Activated T-cell treated with anti-CD3 and anti-CD28 coated beads for 48 hours (primary cell): ENCODE measurements at regions not wholly inside any gene's neighbourhood (a gene's known extent, or its start where the extent isn't known, plus 50 kb on each side); places are given as distances from the start of the nearest gene placed in this dataset.

Experiments
- DNase-seq: peaks from one replicate; pipeline ENCODE4 v3.0.0-alpha.2; 2020; ENCODE audit warnings: low read depth

- no peak for DNase-seq
These were observed 1018.3 kb upstream of the RAG2 start for GRCh38 chr11:37616291-37616690.

GRCh38 chr11:37613031-37613430, 1015.0 kb upstream of the RAG2 start:
- DNase-seq = no peak

- DNase-seq = no peak
These were observed 1014.1 kb upstream of the RAG2 start for GRCh38 chr11:37612146-37612545.

GRCh38 chr11:37605229-37605628, 1007.2 kb upstream of the RAG2 start:
- DNase-seq = no peak

GRCh38 chr11:37598381-37598780, 1000.3 kb upstream of the RAG2 start:
- no peak for DNase-seq

DNA sequence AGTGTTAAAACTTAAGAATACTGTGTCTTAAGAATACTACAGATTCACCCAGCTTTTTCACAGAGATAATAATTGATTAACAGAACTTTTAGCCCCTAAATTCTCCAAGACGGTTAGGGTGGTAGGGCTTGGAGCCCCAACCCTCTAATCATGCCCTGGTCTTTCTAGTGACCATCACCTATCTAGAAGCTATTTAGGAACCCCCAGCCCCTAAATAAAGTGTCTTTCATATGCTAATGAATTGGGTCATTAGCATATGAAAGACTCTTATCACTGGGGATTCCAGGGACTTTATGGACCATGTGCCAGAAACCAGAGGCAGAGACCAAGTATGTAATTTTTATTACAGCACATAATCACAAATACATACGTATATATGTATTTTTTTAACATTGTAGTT, 999.7 kb upstream of the RAG2 start:
- DNase-seq = no peak

- DNase-seq = no peak
These were observed 997.8 kb upstream of the RAG2 start for GRCh38 chr11:37595845-37596244.

DNA sequence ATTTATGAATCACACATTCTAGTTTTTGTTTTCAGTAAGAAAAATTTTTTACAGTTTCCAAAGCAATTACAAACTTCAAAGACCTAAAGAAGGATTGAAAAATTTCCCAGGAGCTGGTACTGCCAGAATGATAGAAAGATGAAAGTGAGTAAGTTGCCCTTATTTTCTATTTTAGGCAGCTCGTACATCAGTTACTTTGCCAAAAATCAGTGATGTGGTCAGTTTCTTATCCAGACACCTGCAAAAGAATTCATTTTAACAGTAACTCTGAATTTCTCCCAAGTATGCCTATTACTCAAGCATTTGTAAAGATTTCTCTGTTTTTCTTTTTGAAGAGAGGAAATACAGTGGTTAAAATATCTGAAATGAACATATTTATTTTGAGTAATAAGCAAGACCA, 976.3 kb upstream of the RAG2 start:
- no peak for DNase-seq

DNA sequence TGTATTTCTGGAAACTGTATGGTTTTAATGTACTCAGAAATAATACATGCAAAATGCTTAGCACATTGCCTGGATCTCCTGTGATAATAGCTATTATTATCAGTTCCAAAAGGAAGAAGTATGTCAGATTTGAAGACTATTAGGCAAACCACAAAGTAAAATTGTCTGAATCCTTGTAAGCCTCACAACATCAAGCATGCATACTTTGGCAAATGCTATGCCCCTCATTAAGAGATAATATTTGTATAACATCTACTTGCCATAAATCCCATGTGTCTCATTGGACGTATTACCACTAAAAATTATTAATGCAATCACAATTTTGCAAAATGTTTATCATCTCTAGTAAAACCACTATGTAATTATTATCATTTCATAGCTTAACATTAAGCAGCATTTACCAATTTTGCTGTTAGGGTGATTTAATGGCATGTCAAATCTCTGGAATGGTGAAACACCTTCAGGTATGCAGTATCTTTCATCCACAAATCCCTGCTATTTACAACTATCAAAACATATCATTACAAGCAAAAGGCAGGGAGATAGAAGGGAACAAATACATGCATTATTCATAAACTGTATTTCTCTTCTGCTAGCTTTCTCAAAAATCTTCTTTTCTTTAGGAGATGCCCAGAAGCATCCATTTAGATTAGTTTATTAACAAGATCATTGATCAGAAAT, 974.6 kb upstream of the RAG2 start:
- DNase-seq = no peak

- DNase-seq = no peak
These were observed 973.2 kb upstream of the RAG2 start for GRCh38 chr11:37571246-37571645.

DNA sequence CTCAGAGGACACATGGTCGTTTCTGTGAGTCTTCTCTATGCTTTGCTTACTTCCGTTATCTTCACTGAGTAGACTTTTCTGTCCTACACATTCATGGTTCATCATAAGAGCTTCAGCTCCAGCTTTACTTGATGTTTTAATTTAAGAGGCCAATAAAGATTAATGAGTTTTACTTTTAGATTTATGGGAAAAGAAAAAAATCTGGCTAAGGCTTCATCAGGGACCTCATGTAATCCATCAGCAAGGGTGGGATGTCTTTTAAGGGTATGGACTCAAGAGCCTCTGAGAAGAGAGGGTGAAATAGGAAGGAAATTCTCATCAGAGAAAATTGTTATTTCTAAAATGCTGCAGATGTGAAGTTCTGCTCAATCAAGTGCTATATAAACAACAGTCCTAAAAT, 963.0 kb upstream of the RAG2 start:
- DNase-seq = no peak

GRCh38 chr11:37560346-37560745, 962.3 kb upstream of the RAG2 start:
- DNase-seq = no peak

- no peak for DNase-seq
These were observed 960.7 kb upstream of the RAG2 start for GRCh38 chr11:37558619-37559210.

GRCh38 chr11:37557990-37558389, 960.0 kb upstream of the RAG2 start:
- DNase-seq = no peak

DNA sequence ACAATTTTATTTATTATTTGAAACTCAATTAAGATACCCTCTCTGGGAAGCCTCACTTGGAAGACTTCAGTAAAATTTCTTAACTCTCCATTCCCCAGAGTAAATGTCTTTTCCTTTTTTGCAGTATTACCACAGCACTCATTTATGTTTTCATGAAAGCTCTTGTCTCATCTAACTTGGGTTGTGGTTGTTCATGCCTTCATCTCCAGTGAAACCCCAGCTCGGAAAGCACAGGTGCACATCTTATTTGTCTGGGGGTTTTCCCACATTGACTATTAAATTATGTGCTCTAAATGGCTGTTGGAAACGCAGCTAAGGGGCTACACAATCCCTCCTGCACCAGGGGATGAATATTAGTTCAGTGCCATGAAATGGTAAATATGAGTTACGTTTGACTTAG, 954.2 kb upstream of the RAG2 start:
- no peak for DNase-seq

- DNase-seq = no peak
These were observed 946.5 kb upstream of the RAG2 start for GRCh38 chr11:37544491-37544890.

DNA sequence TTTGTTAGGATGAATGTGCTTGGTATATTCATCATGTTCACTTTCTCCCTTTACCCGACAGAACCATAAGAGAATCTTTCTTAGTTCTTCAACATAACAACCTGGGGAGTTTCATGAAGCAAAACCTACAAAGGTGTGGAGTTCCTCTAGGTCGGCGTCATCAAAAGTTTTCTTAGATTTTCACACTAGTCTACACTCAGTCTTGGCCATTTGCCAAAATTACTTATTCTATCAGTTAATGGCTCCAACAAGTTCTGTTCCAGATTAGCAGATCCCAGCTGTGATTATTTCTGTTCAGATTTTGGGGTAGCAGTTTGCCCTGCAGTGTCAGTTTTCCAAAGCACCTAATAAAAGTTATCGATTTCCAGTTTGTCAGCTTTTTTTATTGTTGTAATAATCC, 935.8 kb upstream of the RAG2 start:
- DNase-seq = no peak

DNA sequence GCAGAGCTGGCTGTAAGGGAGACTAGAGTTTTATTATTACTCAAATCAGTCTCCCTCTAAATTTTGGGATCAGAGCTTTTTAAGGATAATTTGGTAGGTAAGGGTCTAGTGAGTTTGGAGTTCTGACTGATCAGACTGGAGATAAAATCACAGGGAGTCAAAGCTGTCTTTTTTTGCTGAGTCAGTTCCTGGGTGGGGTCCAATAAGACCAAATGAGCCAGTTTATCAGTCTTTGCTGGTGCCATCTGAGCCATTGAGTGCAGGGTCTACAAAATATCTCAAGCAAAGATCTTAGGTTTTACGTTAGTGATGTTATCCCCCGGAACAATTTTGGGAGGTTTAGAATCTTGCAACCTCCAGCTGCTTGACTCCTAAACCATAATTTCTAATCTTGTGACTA, 935.1 kb upstream of the RAG2 start:
- no peak for DNase-seq

- DNase-seq = no peak
These were observed 934.2 kb upstream of the RAG2 start for GRCh38 chr11:37532271-37532670.

DNA sequence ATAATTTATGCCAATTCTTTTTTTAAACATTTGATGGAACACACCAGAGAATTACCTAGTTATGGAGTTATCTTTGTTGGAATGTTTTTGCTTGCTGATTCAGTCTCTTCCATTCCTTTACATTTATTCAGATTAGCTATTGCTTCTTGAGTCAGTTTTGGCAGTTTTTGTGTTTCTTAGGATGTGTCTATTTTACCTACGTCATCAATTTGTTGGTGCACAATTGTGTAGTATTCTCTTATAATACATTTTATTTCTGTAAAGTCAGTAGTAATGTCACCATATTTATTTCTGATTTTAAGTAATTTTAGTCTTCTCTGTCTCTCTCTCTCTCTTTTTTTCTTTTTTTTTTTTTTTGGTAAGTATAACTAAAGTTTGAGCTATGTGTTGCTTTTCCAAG, 929.5 kb upstream of the RAG2 start:
- no peak for DNase-seq

DNA sequence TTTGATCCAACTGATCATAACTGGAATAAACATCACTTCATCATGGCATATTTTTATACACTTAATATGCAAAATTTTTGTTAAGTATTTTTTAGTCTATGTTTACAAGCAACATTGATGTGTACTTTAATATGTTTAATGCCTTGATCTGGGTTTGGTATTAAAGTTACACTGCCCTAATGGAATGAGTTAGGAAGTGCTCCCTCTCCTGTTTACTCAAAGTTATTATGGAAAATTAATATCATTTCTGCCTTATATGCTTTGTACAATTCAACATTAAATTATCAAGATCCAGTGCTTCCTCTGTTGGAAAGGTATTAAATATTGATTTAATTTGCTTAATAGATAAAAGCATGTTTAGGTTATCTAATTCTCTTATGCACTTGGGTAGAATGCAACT, 927.3 kb upstream of the RAG2 start:
- DNase-seq = no peak

DNA sequence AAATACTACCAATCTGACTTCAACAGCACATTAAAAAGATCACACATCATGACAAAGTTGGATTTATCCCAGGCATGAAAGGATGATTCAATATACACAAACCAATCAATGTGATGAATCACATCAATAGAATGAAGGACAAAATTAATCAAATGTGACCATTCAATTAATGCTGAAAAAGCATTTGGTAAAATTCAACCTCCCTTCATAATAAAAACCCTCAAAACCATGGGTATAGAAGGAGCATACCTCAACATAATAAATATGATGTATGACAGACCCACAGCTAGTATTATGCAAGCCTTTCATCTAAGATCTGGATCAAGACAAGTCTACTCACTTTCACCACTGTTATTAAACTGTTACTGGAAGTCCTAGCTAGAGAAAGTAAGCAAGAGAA, 921.7 kb upstream of the RAG2 start:
- DNase-seq = no peak

DNA sequence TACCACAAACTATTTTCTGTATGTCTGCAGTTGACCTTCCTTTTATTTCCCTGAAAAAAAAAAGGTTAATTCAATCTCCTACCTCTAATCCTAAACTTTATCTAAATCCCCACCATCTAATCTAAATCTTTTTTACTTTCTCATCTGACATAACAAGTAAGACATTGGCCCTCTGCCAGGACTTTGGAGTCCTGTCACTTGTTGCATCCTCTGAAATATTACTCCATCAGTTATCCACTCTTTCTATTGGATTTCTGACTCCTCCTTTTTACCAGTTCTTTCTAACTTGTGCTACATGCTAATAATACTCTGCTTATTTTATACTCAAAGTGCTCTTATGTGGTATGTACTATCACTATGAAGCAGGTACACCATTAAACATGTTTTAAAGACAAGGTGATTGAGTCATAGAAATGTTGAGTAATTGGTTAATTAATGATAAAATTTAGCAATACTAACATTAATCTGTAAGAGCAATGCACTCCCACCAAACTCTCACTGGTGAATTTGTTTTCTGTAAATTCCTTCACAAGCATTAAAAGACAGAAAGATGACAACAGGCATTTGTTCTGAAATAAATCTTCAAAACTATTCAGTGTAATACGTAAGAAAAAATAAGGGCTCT, 914.2 kb upstream of the RAG2 start:
- no peak for DNase-seq

- DNase-seq = no peak
These were observed 913.4 kb upstream of the RAG2 start for GRCh38 chr11:37511425-37511933.
